ENCODE measurements at regions not wholly inside any gene's neighbourhood (a gene's known extent, or its start where the extent isn't known, plus 50 kb on each side); places are given as distances from the start of the nearest gene placed in this dataset.

DNA sequence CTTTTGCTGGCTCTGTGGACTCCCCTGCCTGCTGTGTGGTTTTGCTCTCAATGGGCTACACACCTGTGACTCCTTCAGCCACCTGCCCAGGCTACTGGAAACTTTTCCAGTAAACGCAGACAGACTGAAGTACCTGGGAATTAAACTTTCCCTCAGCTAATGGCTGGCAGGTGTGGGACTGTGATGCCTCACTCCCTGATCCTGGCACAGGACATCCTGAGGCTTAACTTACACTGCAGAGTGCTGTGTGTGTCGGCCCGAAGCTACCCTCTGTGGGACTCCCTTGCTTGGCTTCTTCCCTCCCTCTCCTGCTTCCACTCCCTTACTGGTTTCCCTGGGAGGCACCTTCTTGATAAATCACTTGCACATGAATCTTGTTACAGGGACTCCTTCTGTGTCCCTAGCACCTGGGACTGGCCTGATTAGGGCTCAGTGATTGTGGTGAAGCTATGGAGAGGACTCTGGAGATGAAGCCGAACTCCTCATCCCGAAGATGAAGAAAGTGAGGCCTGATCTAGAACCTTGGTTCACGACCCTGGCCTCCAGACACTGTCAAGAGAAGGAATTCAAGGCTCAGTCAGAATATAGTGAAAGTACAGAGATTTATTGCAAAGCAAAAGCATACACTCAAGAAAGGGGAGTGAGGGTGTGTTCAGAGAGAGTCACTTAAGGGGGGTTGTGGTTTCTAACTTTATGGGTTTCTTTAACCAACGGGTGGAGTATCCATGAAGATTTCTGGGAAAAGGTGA lies 113.4 kb upstream of the ALDH1B1 start:
- H3K27me3 ChIP-seq, result no peaks in the 10 kb centered on the region
- H3K4me3 ChIP-seq, result no peak overlapping the region
- H3K36me3 ChIP-seq, result no peaks in the 10 kb centered on the region
- no peaks in the 10 kb centered on the region for H3K9me3 ChIP-seq
- no peak for DNase-seq

DNA sequence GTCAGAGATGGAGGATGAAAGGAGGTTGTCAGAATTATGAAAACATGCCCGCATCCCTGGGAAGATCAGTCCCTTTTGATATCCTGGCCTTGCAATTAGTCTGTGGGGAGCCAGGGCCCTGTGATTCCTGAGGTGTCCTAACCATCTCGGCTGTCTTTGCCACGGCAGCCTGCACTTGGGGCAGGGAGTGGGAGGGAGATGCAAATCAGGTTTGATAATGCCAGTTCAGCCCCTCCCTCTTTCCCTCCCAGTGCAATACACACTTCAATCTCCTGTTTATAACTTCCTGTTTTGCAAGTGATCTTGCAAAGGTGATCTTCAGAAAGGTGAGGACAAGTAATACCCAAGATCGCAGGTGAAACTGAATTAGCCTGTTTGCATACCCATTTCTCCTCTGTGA lies 114.0 kb upstream of the ALDH1B1 start:
- Histone ChIP-seq H3K4me3 (no peak overlapping the region), H3K9me3 (no peaks in the 10 kb centered on the region), H3K36me3 (no peaks in the 10 kb centered on the region), H3K27me3 (no peaks in the 10 kb centered on the region)
- DNase-seq, result no peak

DNA sequence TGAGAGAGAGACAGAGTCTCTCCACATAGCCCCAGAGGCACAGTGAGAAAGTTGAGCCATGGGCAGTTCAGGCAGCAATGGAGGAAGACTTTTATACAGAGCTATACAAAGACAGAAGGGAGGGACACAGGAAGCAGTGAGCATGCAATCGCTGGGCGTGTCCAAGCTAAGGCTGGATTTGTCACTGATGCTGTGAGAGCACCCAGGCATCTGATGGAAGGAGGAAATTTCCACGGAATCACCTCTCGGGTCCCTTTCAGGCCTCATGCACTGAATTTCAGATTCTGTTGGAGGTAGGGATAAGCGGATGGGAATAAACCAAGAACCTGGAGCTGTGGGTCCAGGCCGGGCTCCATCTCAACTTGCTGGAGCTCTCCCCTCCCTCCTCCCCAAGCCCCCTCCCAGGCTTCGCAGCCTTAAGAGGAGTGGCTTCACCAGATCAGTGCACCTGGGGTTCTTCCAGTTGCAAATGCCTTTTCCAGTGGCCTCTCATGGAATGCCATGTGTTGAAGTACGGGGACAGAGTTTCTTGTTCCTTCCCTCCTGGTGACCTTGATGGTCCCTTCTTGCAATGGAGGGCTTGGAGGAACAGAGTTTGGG lies 114.8 kb upstream of the ALDH1B1 start:
- DNase-seq, result no peak
- Histone ChIP-seq H3K4me3 (no peak overlapping the region), H3K36me3 (no peaks in the 10 kb centered on the region), H3K9me3 (no peaks in the 10 kb centered on the region), H3K27me3 (no peaks in the 10 kb centered on the region)

DNA sequence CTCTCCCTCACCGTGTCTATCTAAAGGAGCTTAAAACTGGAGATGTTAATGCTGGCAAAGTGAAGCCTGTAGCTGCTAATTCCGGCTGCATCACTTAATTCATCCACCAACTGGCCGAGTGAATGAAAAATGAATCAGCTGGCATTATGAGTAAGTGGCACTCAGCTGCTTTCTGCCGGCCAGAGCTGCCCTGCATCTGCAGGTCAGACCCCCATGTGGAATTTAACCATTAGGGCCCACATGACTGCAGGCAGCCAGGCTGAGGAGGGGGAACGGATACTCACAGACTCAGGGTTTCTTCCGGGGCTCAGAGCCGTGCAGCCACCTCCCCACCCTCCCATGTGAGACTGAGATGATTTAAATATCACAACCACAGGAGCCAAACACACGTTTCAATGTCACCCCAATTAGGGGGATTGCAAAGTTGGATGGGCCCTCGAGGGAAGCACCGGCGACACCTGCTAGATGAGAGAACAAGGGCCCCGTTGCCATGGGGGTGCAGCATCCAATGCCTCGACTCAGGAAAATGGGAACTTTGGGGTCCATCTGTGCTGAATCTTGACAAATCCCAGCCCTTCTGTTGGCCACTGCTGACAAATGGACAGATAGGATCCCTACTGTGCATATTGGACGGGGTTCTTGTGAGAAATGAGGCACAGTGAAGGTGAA lies 115.6 kb upstream of the ALDH1B1 start:
- DNase-seq, result no peak
- H3K27me3 ChIP-seq, result no peaks in the 10 kb centered on the region

DNA sequence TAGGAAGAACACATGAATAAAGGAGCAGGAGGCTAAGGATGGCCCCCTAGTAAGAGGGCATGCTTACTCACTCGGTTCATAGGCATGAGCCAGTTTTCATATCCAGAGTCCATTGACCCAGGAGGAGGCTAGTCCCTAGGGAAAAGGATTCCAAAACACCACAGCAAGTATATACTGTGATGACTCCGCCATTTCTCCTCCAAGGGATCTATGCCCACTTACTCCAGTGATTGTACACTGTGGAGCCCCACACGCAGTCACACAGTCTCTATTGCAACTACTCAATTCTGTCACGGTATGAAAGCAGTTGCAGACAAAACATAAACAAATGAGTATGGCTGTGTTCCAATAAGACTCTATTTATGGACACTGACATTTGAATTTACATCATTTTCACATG lies 117.7 kb upstream of the ALDH1B1 start:
- peak; percentile 1 for DNase-seq
- H3K36me3 ChIP-seq, result no peaks in the 10 kb centered on the region
- no peaks in the 10 kb centered on the region for H3K27me3 ChIP-seq
- H3K4me3 ChIP-seq, result no peak overlapping the region
- H3K9me3 ChIP-seq, result no peaks in the 10 kb centered on the region

More for the DNA sequence above, 115.6 kb upstream of the ALDH1B1 start:
- H3K9me3 ChIP-seq, result no peaks in the 10 kb centered on the region
- no peaks in the 10 kb centered on the region for H3K36me3 ChIP-seq
- no peak overlapping the region for H3K4me3 ChIP-seq

DNA sequence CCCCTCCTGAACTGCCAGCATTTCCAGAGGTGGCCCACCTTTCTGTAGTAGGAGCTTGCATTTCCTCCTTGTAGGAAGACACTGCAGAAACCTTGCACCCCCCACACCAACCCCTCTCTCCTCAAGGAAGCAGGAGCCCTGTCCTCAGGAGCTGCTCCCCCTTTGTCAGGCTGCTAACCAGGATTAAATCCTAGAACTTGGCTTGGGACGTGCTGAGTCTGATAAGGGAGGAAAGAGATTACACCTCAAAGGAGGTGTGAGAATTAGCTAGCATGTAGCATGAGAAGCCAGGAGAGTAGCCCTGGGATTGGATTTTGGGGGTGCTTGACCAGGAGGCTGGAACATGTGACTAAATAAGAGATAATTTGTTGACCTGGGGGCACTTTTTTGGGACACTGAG lies 119.8 kb upstream of the ALDH1B1 start:
- H3K36me3 ChIP-seq, result no peaks in the 10 kb centered on the region
- DNase-seq, result no peak
- H3K27me3 ChIP-seq, result no peaks in the 10 kb centered on the region
- H3K9me3 ChIP-seq, result no peaks in the 10 kb centered on the region
- no peak overlapping the region for H3K4me3 ChIP-seq

DNA sequence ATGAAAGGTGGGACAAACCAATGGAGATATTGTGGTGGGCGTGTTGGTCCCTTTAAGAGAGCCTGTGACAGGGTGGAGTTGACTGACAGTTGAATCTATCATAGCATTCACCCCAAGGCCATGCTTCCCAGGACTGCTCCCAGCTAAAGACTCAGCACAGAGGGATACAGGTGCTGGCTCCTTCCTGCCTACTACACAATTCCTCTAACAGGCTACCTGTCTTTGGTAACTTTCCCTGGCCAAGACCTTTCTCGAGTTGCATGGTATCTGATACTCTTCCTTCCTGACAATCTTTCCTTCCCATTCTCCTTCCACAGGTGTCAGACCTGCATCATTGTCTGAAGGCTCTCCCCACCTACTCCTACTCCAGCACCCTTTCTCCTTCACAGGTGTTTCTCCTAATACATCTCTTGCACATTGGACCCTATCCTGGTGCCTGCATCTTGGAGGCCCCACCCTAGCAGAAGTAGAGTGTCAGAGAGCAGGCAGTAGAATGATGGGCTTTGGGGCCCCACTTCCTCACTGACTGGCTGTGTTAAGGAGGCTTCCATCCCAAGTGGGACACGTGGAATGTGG lies 120.7 kb upstream of the ALDH1B1 start:
- DNase-seq, result no peak
- no peaks in the 10 kb centered on the region for H3K27me3 ChIP-seq
- H3K36me3 ChIP-seq, result no peaks in the 10 kb centered on the region
- no peaks in the 10 kb centered on the region for H3K9me3 ChIP-seq
- H3K4me3 ChIP-seq, result no peak overlapping the region

DNA sequence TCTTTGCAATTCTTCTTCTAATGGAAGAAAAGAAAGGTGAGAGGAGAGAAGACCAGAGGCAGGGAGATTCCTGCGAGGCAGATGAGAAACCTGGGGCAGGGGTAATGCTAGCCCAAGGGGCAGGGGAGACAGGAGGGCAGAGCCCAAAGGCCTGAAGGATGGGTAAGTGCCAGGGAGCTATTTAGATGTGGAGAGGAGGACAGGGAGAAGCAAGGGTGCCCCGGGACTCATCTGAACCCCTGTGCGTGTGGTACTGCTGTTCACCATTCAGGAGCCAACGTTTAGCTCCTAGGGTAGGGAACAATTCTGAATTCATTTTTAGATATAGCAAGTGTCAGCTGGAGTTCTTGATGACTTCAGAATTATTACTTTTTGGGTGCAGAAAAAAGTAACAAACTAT lies 122.7 kb upstream of the ALDH1B1 start:
- no peak overlapping the region for H3K4me3 ChIP-seq
- no peak for DNase-seq
- no peaks in the 10 kb centered on the region; the same call in 1 of the 2 replicates for H3K9me3 ChIP-seq
- H3K36me3 ChIP-seq, result no peaks in the 10 kb centered on the region
- H3K27me3 ChIP-seq, result no peaks in the 10 kb centered on the region

DNA sequence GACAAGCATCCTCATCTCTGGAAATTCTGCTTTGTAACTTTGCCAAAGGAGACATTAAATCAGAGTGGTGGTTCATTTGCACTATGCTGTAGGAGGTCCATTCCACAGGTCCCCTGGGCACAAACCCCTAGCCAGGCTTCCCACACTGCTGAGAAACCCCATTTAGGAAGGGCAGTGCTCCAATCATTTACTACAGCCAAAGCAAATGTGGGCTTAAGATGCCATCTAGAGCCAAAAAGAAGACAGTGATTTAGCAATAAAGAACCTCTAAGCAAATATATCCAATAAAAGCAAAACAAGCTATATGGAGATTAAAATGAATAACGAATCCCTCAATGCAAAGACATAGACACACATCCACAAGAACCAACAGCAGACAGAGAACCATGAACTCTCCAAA lies 129.0 kb upstream of the ALDH1B1 start:
- H3K4me3 ChIP-seq, result no peak overlapping the region
- DNase-seq, result no peak
- no peaks in the 10 kb centered on the region for H3K36me3 ChIP-seq
- H3K27me3 ChIP-seq, result no peaks in the 10 kb centered on the region
- no peaks in the 10 kb centered on the region; the same call in 1 of the 2 replicates for H3K9me3 ChIP-seq

DNA sequence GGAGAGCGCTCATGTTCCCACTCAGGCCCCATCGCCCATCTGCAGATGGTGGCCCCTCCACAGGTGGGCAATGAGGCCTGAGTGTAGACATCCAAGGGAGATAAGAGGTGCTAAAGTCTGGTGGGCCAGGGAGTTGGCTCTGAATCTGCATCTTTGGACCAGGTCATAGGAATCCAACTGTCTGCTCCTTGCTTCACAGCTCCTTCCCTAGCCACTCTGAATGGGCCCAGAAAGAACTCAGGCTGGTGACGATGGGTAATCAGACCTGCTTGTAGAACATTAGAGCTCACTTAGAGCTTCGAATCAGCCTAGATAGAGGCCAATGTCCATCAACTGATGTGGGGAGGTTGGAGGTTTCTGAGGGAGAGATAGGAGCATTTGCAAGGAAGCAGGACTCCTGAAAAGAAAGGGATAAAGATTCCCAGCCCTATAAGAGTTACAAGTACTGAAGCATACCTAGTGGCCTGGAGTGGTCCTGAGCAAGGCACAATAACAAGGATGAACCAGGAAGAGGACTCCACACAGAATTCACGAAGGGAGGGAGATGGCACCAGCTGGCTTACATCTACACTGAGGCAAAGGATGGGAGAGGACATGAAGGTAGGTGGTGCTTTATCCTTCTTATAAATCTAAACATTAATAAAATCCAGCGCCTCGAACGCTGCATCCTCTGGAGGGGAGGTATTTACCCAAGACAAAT lies 132.8 kb upstream of the ALDH1B1 start:
- no peak for DNase-seq
- Histone ChIP-seq H3K4me3 (no peak overlapping the region), H3K36me3 (no peaks in the 10 kb centered on the region), H3K27me3 (no peaks in the 10 kb centered on the region), H3K9me3 (no peaks in the 10 kb centered on the region; the same call in 1 of the 2 replicates)

DNA sequence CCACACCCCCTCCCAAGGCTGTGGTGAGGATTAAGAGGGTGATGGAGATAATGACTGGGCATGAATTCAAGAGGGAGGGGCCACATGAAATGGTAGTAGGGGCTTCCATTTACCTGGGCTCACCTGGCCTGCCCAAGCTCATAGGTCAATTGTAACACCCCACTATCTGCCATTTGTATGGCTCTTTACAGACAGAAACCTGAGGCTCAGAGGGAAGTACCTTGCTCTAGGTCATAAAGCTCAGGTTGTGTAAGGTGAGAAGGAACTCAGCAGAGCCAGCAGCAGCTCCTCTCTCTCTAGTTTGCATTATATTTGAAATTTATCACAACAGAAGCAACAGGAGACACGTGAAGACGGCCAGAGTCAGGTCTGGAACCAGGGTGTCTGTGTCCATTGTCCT lies 133.4 kb upstream of the ALDH1B1 start:
- Histone ChIP-seq H3K9me3 (no peaks in the 10 kb centered on the region; the same call in 1 of the 2 replicates), H3K36me3 (no peaks in the 10 kb centered on the region), H3K27me3 (no peaks in the 10 kb centered on the region), H3K4me3 (no peak overlapping the region)
- no peak for DNase-seq

DNA sequence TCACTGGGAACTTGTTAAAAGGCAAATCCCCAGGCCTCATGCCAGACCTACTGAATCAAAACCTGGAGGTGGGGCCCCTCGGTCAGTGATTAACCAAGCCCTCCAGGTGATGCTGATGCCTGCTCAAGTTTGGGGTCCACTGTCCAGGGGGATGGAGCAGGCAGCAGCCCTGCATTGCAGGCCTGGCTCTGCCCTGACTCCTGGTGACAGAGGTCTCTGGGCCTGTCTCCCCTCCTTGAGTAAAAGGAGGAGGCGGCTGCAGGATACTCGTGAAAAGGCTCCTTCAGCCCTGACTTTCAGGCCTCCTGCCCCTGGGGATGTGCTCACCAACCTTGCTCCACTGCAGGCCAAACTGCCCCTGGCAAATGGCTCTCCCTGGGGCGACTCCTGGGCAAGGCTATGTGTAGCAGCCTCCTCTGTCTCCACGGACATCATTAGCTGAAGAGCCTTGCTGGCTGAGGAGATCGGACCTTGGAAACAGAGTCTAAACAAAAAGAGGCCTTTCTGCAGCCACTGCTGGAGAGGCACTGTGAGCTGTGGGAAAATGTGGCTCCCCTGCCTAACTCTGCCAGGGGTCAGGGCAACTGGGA lies 134.8 kb upstream of the ALDH1B1 start:
- Histone ChIP-seq H3K27me3 (no peaks in the 10 kb centered on the region), H3K36me3 (no peaks in the 10 kb centered on the region), H3K4me3 (no peak overlapping the region), H3K9me3 (no peaks in the 10 kb centered on the region)
- DNase-seq, result no peak

DNA sequence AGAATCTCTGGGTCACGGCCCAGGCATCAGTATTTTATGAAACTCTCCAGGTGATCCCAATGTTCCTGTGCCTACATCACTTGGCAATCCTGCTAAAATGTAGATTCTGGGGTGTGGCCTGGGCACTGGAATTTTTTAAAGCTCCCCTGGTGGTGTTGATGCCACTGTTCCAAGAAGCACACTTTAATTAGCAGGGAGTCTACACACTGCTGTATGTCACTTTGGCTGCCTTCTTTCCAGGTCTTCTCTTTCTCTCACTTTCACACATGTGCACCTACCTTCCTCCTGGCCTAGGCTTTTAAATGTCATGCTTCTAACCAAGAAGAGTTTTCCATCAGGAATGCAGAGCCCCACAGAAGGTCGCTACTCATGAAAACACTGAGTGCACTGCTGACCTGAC lies 136.0 kb upstream of the ALDH1B1 start:
- Histone ChIP-seq H3K36me3 (no peaks in the 10 kb centered on the region), H3K27me3 (no peaks in the 10 kb centered on the region), H3K4me3 (no peak overlapping the region), H3K9me3 (no peaks in the 10 kb centered on the region)
- DNase-seq, result no peak

DNA sequence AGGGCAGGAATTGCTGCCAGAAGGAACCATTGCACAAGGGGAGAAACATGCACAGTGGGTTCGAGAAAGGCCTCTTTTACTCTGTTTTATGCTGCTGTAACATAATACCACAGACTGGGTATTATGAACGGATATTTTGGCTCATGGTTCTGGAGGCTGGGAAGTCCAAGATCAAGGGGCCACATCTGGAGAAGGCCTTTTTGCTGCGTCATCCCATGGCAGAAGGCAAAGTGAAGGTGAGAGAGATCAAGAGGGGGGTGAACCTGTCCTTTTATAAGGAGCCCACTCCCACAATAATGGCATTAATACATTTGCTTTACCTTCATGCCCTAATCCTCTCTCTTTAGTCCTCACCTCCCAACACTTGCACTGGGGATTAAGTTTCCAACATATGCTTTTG lies 136.9 kb upstream of the ALDH1B1 start:
- no peaks in the 10 kb centered on the region for H3K9me3 ChIP-seq
- DNase-seq, result no peak
- H3K27me3 ChIP-seq, result no peaks in the 10 kb centered on the region
- no peaks in the 10 kb centered on the region for H3K36me3 ChIP-seq
- H3K4me3 ChIP-seq, result no peak overlapping the region

DNA sequence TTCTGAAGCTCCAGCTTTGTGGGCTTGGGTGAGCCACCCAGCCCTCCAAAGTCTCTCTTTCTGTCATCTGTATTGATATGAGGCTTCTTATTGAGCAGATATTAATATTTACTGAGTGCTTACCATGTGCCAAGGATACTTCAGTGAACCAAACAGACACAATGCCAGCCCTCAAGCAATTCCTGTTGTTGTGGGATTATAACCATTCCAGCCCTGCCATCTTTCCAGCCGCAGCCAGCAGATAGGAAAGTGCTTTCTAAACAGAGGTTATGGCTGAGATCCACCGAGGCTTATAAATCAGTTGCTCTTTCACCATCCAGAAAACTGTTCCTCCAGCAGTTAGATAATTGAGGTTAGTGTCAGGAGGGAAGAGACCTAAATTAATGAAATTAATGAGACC lies 137.7 kb upstream of the ALDH1B1 start:
- no peak for DNase-seq
- Histone ChIP-seq H3K27me3 (no peaks in the 10 kb centered on the region), H3K4me3 (no peak overlapping the region), H3K36me3 (no peaks in the 10 kb centered on the region), H3K9me3 (no peaks in the 10 kb centered on the region)

DNA sequence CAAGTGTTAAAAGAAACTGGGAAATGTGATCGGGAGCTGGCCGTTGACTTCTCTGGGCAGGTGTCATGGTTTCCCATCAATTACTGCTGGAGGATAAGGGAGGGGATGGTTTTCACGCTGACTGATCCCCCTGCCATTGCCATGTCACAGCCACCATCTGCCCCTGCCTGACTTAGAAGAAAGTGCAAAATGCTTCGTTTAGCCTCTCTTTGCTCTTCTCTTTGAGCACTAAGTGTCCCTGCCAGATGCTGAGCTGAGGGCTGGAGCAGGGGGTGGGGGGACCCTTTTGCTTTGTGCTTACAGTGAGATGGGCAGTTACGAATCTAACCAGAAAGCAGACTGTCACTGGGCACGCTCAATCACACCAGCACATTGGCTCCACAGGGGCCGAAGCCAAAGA lies 138.4 kb upstream of the ALDH1B1 start:
- Histone ChIP-seq H3K36me3 (no peaks in the 10 kb centered on the region), H3K27me3 (no peaks in the 10 kb centered on the region), H3K4me3 (no peak overlapping the region), H3K9me3 (no peaks in the 10 kb centered on the region)
- no peak for DNase-seq

DNA sequence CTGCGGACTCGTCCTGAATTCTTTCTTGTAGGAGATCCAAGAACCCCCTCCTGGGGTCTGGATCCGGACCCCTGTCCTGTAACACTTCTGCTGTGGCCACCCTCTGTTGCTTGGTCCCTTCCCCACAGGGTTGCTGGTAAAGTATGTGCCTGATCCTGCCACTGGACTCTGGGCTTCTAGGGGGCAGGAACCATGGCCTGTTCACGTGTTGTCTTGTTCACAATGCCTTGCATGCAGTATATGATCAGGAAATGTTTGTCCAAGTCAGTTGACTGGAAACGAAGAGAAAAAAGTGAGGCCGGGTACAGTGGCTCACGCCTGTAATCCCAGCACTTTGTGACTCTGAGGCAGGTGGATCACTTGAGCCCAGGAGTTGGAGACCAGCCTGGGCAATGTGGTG lies 139.3 kb upstream of the ALDH1B1 start:
- no peak for DNase-seq
- Histone ChIP-seq H3K36me3 (no peaks in the 10 kb centered on the region), H3K9me3 (no peaks in the 10 kb centered on the region), H3K27me3 (no peaks in the 10 kb centered on the region), H3K4me3 (no peak overlapping the region)

Measured in MG63 (cell line).